ENCODE measurements at regions not wholly inside any gene's neighbourhood (a gene's known extent, or its start where the extent isn't known, plus 50 kb on each side); places are given as distances from the start of the nearest gene placed in this dataset.

DNA sequence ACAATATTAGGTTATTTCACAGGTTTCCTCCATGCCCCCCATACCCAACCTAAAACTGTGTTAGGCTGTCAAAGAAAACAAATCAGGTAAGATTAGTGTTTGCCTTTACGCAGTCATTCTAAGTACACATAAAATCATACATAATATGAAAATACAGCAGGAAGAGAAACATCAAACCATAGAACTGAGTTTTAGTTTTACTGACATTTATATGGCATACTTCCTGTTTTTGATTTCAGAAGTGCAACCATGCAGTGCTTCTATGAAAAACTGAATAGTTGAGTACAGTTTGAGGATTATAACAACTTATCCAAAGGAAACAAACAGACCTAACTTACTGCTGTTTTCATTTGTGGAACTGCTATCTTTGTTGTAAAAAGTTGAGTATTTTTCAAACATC lies 91.3 kb downstream of the KCNRG start:
- intact Hi-C loops (cut with micrococcal nuclease), result no loop called here
- DNase-seq (peak in 1 of 2 donors; percentile 33), ATAC-seq (no peak)
- Histone ChIP-seq H3K27me3 (ENCODE audit: control insufficient read depth, insufficient read depth, low read length) (no peaks in the 10 kb centered on the region), H3K36me3 (ENCODE audit: control insufficient read depth, insufficient read depth, low read length) (no peaks in the 10 kb centered on the region), H3K4me3 (ENCODE audit: low read length) (no peak overlapping the region), H3K4me1 (ENCODE audit: control insufficient read depth, insufficient read depth, low read length) (no peaks in the 10 kb centered on the region), H3K9me3 (ENCODE audit: control insufficient read depth, insufficient read depth, low read length) (no peaks in the 10 kb centered on the region), H3K27ac (ENCODE audit: low read length) (peak overlapping the region; percentile 74)
- Mint-ChIP-seq H3K27me3 (ENCODE audit: low read depth in 2 of 2) (no peaks in the 10 kb centered on the region), H3K4me3 (peak overlapping the region; percentile 9), H3K27ac (peak overlapping the region; percentile 82 to 87), H3K4me1 (peaks cover 28 to 38% of the 10 kb centered on the region in 2 donors), H3K36me3 (no peaks in the 10 kb centered on the region), H3K9me3 (no peaks in the 10 kb centered on the region)
- no CpG with 5 or more reads among the region's 1 CpG for WGBS (ENCODE audit: insufficient coverage)
- TF ChIP-seq, protein P1, sequence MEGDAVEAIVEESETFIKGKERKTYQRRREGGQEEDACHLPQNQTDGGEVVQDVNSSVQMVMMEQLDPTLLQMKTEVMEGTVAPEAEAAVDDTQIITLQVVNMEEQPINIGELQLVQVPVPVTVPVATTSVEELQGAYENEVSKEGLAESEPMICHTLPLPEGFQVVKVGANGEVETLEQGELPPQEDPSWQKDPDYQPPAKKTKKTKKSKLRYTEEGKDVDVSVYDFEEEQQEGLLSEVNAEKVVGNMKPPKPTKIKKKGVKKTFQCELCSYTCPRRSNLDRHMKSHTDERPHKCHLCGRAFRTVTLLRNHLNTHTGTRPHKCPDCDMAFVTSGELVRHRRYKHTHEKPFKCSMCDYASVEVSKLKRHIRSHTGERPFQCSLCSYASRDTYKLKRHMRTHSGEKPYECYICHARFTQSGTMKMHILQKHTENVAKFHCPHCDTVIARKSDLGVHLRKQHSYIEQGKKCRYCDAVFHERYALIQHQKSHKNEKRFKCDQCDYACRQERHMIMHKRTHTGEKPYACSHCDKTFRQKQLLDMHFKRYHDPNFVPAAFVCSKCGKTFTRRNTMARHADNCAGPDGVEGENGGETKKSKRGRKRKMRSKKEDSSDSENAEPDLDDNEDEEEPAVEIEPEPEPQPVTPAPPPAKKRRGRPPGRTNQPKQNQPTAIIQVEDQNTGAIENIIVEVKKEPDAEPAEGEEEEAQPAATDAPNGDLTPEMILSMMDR (IDR thresholded peaks at IDR 0.05), result no peak

DNA sequence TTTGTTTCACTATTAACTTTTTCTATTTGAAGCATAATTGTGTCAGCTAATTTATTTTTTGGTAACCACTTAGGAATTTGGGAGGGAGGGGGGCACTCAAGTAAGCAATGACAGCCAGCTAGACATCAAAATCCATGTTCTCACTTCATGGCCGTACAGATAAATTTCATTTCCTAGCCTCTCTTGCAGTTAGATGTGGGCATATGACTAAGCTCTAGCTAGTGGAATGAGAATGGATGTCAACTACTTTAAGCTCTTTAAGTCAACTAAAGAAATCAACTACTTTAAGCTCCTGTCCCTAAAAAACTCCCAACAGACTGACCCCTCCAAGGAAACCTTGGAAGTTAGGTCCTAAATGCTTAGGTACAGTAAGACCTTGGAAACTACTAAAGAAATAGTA lies 92.0 kb downstream of the KCNRG start:
- Mint-ChIP-seq H3K27me3 (ENCODE audit: low read depth in 2 of 2) (no peaks in the 10 kb centered on the region), H3K4me1 (peaks cover 28 to 38% of the 10 kb centered on the region in 2 donors), H3K9me3 (no peaks in the 10 kb centered on the region), H3K27ac (peak overlapping the region; percentile 82 to 87), H3K4me3 (no peak overlapping the region), H3K36me3 (no peaks in the 10 kb centered on the region)
- intact Hi-C loops (cut with micrococcal nuclease), result no loop called here
- Histone ChIP-seq H3K9me3 (ENCODE audit: control insufficient read depth, insufficient read depth, low read length) (no peaks in the 10 kb centered on the region), H3K4me1 (ENCODE audit: control insufficient read depth, insufficient read depth, low read length) (no peaks in the 10 kb centered on the region), H3K27me3 (ENCODE audit: control insufficient read depth, insufficient read depth, low read length) (no peaks in the 10 kb centered on the region), H3K27ac (ENCODE audit: low read length) (peak overlapping the region; percentile 74), H3K4me3 (ENCODE audit: low read length) (no peak overlapping the region), H3K36me3 (ENCODE audit: control insufficient read depth, insufficient read depth, low read length) (no peaks in the 10 kb centered on the region)
- TF ChIP-seq, protein P1 (IDR thresholded peaks at IDR 0.05), result no peak
- no CpG with 5 or more reads among the region's 1 CpG for whole genome bisulfite sequencing (ENCODE audit: insufficient coverage)
- no peak for ATAC-seq
- DNase-seq, result no peak

DNA sequence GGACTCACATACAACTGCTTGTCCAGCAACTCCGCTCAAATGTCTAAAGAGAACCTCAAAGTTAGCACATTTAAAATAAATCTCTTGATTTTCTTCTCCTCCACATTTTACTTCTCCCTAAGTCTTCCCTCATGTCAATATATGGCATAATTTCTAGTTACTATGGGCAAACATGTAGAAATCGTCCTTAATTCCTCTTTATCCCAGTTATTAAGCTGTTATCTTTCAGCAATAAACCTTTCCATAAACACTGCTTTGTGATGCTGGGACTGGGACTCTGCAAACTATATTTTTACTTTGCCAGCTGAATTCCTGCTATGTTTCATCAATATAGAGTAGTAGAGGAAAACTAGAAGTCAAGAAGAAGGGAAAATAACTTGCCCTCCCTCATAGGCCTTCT lies 99.7 kb downstream of the KCNRG start:
- H3K36me3 ChIP-seq (ENCODE audit: control insufficient read depth, insufficient read depth, low read length), result no peaks in the 10 kb centered on the region
- peaks cover 5% of the 10 kb centered on the region in 2 donors for H3K4me1 Mint-ChIP-seq
- no peaks in the 10 kb centered on the region for H3K9me3 Mint-ChIP-seq
- no peaks in the 10 kb centered on the region for H3K9me3 ChIP-seq (ENCODE audit: control insufficient read depth, insufficient read depth, low read length)
- no peaks in the 10 kb centered on the region for H3K4me1 ChIP-seq (ENCODE audit: control insufficient read depth, insufficient read depth, low read length)
- 100% methylated on average over 1 of the region's 2 CpGs for WGBS (ENCODE audit: insufficient coverage)
- H3K27ac ChIP-seq (ENCODE audit: low read length), result no peak overlapping the region
- ATAC-seq (no peak), DNase-seq (no peak)
- intact Hi-C loops (cut with micrococcal nuclease), result no loop called here
- no peaks in the 10 kb centered on the region for H3K27me3 Mint-ChIP-seq (ENCODE audit: low read depth in 2 of 2)
- H3K36me3 Mint-ChIP-seq, result no peaks in the 10 kb centered on the region
- no peak overlapping the region for H3K4me3 Mint-ChIP-seq
- TF ChIP-seq, protein P1 (IDR thresholded peaks at IDR 0.05), result no peak
- no peaks in the 10 kb centered on the region for H3K27me3 ChIP-seq (ENCODE audit: control insufficient read depth, insufficient read depth, low read length)
- no peak overlapping the region for H3K4me3 ChIP-seq (ENCODE audit: low read length)
- H3K27ac Mint-ChIP-seq, result no peak overlapping the region

DNA sequence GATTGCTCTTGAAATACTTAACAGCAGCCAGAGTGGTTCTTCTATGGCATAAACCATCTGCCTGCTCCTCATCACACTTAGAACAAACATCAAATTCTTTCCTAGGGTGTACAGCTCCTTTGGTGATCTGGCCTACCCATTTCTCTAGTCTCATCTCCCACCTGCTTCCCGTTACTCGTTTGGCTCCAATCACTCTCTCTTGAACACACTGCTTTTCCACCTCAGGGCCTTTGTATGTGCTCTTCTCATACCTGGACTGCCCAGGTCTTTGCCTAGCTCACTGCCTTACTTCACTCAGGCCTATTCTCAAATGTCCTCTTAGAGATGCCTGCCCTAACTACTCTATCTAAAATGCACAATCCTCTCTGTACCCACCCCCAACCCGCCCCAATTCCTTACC lies 100.5 kb downstream of the KCNRG start:
- Mint-ChIP-seq H3K4me3 (no peak overlapping the region), H3K9me3 (no peaks in the 10 kb centered on the region), H3K4me1 (peaks cover 5% of the 10 kb centered on the region in 2 donors), H3K27me3 (ENCODE audit: low read depth in 2 of 2) (no peaks in the 10 kb centered on the region), H3K36me3 (no peaks in the 10 kb centered on the region), H3K27ac (no peak overlapping the region)
- intact Hi-C loops (cut with micrococcal nuclease), result no loop called here
- H3K36me3 ChIP-seq (ENCODE audit: control insufficient read depth, insufficient read depth, low read length), result no peaks in the 10 kb centered on the region
- TF ChIP-seq, protein P1 (IDR thresholded peaks at IDR 0.05), result no peak
- DNase-seq (no peak), ATAC-seq (no peak)
- 94% methylated on average over 3 of the region's 3 CpGs for WGBS (ENCODE audit: insufficient coverage)
- no peaks in the 10 kb centered on the region for H3K4me1 ChIP-seq (ENCODE audit: control insufficient read depth, insufficient read depth, low read length)
- H3K27ac ChIP-seq (ENCODE audit: low read length), result no peak overlapping the region
- H3K9me3 ChIP-seq (ENCODE audit: control insufficient read depth, insufficient read depth, low read length), result no peaks in the 10 kb centered on the region
- no peaks in the 10 kb centered on the region for H3K27me3 ChIP-seq (ENCODE audit: control insufficient read depth, insufficient read depth, low read length)
- no peak overlapping the region for H3K4me3 ChIP-seq (ENCODE audit: low read length)
